ENCODE measurements at regions not wholly inside any gene's neighbourhood (a gene's known extent, or its start where the extent isn't known, plus 50 kb on each side); places are given as distances from the start of the nearest gene placed in this dataset.
A peak's percentile ranks its signal among the peaks of the same experiment; 100 is the strongest.

DNA sequence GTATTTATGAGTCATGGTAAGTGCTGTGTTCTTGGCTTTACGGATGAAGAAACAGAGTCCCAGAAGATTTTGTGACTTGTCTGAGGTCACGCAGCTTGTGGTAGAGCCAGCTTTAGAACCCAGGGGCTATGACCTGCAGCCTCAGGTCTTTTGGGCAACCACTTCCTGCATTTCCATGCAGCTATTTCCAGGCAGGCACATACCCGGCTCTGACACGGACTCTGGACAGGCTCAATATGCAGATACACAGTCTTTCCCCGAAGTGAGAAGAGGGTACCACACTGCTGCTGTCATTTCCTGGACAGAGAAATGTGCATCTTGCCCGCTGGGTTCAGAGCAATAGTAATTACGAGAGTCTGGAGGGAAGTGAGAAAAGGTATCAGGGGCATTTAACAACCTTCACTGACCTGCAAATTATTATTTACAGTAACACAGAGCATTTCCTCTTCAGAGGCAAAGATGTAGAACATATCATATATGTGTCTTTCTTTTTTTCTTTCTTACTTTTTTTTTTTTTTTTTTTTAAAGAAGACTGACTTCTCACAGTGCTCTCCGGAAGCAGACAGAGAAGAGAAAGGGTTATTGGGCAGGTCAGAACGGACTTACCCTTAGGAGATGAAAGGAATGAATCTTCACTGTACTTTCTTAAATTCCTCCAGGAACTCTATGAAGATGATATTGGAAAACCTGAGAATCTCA is 185.1 kb downstream of the CLIC5 start:
- no peak for DNase-seq

DNA sequence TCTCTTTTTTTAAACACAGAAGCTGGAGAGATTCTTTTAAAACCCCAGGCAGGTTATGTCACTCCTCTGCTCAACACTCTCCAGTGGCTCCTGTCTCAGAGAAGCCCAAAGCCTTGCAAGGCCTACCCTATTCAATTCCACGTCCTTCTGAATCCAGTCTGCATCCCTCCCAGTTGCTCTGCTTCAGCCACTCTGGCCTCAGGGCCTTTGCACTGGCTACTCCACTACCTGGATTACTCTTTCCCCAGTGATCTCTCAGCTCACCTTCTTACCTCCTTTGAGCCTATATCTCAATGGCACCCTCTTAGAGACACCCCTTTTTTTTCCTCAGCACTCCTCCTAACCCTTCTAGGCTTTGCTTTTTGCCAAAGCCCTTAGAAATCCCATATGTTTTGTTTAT is 185.8 kb downstream of the CLIC5 start:
- no peak for DNase-seq

DNA sequence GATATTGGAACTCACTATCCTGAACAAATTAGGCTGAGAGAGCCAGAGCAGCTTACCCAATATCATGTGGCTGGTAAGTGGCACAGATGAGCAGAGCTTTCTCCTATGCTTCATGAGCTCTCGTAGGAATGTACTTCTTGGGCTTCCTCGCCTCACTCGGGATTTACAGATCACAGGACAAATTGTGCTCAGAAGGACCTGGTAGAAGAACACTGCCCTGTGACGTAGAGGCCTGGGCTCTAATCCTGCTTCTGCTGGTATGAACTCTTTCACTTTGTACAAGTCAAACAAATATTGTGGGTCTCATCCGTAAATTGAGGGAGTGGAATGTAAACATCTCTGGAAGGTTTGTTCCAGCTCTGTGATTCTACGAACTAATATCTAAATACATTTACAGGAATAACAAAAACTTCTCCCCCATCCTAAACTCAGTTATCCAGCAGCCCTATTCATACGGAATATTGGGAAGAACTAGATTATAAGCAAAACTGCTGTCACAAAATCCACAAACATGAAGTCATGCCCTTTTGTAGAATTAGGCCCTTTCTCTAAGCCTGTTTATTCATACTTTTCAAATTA is 187.6 kb downstream of the CLIC5 start:
- DNase-seq, result no peak

DNA sequence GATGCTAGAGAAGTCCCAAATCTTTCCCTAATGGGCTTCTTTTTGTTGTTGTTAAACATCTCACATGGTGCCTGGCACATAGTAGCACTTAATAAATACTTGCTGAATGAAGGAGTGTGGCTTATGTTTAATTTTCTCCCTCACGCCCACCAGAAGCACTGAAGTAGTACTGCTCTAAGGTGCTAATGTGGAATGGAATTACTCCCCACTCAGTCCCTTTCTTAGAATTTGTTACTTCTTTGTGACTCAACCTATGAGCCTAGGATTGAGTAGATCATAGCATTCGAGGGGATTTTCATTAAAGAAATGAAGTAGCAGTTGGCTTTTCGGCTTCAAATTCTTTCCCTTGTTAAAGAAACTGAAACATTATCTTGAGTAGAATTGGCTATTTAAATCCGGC is 192.8 kb downstream of the CLIC5 start:
- DNase-seq, result no peak

DNA sequence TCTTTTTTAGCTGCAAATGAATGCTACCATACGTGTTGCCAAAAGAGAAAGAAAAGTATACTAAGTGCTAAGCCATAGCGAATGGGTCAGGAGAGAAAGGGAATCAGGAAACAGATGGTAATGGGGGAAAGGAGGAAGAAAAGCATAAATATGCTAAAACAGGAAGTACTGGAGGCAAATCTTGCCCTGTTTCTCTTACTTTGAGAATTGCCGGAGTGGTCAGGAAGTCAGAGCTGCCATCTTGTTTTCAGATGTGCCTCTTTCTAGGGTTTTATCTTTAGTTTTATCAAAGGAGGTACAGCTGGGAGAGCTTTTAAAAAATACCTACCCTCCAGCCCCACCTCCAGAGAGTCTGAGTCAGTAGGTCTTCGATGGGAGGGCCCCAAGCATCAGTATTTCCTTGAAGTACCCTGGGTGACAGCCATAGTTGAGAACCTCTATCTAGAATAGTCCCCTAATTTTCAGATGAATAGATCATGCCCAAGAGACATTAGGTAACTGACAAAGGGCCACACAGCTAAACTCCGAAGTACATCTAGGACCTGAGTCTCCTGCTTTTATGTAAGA is 193.3 kb downstream of the CLIC5 start:
- no peak for DNase-seq

DNA sequence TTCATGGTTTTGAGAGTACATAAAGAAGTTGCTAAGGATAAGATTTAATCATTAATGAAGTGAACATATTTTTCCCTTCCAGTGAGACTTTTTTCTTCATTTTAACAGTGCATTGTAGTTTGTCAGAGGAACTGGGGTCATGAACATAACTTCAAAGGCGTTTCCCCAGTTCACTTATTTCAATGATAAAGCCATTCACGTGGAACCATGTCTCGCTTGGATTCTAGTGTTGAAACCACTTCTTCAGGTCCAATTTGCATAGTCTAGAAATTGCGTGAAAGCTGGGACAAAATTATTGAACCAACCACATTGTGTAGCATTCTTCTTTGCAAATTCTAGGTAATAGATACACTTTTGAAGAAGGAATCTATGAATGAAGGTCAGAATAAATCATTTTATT is 197.0 kb downstream of the CLIC5 start:
- no peak for DNase-seq

DNA sequence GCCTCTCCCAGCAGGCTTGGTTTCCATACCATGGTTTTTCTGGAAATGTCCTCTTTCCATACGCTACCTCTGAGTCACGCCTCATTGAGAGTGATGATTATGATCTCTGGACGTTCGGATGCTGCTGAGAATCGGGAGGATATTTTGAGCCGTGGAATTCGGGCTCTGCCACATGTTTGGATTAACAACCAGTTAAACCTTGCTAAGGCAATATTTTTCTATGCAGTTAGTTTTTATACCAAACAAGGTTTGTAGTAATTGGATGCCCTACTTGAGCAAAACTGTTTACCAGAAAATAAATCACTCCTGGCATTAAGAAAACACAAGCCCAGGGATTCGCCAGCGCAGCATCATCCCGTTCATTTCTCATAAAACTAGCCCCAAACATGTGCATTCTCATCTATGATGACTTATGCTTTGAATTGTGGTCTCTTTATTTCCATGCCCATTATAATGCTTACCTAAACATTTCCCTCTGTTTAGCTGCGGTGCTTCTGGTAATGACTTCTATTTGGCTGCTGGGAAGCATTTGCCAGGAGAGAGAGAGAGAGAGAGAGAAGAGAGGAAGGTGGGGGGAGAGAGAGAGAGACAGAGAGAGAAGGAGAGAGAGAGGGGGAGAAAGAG is 198.9 kb downstream of the CLIC5 start:
- DNase-seq, result peak in 1 of 3 experiments; percentile 62

DNA sequence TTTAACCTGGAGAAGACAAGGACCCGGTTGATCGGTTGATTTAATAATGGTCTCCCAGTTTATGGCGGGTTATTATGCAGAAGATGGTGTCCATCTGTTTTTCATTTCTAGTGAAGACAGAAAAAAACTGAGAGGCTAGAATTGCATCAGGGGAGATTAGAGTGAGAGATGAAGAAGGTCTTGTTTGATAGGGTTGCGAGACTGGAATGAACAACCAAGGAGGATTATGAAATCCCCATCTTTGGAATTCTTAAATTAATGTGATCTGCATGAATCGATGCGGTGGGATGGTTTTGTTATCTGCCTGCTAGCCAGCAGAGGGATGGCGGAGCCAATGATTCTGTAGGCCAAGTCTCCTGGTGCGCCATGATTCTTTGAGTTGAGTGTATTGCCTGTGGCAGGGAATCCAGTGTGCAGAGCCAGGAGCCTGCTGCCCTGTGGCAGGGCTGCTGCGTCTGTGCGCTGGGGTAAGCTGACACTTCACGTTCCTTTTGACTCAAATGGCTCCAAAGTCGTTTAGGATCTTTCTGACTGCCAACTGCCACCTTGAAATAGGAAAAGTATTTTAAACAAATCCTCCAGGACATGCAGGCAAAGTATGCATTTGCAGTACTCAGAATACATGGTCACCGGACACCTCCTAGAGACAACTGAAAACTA is 200.1 kb downstream of the CLIC5 start:
- DNase-seq, result no peak

DNA sequence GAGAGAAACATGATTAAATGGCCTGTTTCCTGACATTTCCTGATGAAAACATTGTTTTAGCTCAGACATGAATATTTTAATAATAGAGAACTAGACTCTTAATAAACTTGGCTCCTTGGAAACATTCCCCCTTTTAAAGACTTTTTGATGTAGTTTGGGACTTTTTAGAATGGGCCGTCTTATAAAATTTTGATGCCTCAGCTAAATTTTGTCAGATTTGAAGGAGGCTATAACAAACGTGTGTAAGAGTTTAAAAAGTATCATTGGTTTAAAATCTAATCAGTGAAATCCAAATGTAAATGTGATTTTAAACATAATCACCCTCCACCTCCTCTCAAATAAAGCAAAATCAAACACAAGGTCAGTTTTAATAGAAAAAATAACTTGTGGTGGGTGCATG is 200.9 kb downstream of the CLIC5 start:
- DNase-seq, result no peak

DNA sequence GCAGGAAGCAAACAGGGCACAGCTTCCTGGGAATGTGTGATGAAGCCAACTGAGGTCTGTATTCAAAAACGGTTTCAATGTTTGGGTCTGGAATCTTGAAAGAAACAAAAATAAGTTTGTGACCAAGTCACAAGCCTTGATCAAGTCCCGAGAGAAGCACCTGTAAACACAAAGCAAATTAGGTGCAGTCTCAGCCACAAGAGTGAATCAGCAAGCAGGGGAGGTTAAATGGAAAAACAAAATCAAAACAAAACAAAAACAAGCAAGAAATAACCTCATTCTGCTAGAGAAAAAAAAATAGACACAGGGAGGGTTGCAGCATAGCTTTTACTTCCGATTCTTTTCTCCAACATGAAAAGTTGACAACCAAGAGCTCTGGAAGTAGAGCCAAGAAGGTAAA is 201.7 kb downstream of the CLIC5 start:
- no peak for DNase-seq

DNA sequence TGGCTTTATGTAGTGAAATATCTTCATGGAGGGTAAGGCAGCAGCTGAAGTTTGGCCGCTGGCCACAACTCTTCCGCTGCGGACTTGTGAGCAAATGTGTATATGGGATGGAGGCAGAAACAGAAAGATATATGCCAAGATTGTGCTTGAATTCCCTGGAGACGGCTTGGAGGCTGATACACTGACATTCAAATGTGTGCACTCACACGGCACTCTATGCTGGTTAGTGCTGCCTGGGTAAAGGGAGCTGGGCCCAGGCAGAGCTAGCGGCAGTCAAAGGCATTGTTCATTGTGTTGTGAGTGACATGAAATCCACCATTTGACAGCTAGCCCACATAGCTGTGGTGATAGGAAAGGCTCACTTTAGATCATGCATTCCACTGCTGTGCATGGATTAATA is 202.7 kb downstream of the CLIC5 start:
- DNase-seq, result no peak

DNA sequence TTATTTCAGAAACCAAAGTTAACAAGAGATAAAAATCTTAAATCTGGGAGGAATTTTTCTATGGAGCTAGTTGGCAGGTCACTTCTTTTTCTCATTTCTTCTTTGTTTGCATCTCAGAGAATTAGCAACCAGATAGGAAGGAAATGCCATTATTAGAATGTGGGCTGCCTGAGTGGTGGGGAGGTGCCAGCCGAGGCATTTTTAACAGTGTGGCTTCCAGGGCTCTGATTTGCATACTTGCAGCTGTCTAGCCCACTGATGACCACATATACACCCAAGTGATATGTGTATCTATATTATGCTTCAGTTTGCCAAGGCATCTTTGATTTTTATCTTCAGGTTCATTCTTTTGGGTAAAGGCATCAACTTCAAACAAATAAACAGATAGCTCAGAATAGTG is 206.7 kb downstream of the CLIC5 start:
- no peak for DNase-seq

DNA sequence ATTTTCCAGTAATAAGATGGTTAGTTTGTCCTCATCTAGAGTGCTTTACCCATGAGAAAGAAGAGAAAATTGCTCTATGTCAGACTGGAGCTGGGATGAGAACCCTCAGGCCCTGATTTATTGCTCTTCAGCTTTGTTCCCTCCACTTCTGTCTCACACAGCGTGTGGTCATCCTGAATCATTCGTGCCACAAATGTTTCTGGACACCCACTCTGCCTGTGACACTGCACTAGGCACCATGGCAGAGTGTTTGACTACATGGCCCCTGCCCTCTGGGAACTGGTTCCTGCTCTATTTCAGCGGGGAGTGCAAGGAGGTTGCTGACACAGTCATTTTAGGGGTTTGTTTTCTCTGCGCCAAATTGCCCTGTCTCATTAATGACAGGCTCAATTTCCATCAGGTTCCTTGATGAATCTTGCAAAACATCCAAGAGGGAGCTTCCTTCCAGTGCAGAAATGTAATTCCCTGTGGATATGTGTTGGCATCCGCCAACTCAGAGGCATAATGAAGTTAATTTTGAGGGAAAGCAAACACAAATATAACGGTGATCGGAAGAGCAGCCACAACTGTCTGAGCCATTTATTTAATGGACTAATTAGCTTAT is 207.5 kb downstream of the CLIC5 start:
- peak in 2 of 3 experiments; percentile 43 to 67 for DNase-seq

DNA sequence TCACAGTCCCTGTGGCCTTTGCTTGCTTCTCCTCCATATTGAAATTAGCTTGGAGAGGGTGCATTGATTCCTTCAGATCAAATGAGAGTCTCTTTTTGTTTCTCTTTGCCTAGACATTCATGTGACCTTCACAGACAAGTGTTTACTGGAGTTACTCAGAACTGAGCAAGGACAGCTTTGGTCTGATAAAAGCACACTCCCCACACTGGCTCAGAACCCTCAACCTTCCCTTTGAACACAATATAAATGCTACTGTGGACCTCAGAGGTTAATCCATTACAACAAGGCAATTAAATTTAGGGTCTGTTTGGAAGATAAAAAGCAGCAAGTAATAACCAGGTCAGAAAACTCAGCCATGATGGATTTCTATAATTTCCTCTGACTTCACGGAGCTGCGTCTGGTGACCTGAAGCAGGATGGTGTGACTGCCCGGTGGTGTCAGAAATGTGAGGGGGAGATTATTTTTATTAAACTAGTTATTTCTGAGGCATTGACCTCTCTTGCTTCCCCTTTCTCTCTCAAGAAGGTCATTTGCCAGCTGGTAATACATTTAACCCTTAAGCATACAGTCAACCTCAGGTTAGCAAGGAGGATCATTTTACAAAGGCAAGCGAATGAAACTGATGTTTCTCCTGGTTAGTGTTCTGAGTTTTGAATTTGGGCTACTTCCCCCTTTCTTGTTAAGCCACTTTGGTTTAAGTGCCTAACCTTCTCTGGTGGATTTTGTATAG is 208.2 kb downstream of the CLIC5 start:
- no peak for DNase-seq

DNA sequence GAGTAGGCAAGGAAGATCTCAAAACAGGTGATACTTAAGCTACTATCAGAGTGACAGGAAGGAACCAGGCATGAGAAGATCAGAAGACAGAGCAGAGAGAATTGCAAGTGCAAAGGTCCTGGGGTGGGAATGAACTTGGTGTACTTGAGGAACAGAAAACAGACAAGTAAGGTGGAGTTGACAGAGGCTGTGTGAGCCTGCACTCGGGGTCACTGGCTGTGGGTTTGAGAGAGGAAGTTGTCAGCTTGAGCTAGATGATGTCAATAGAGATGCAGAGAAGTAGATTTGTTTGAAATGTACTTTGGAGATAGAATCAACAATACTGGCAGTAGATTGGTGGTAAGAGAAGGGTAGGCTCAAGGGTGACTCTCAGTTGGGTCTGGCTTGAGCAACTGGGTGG is 209.5 kb downstream of the CLIC5 start:
- DNase-seq, result no peak

DNA sequence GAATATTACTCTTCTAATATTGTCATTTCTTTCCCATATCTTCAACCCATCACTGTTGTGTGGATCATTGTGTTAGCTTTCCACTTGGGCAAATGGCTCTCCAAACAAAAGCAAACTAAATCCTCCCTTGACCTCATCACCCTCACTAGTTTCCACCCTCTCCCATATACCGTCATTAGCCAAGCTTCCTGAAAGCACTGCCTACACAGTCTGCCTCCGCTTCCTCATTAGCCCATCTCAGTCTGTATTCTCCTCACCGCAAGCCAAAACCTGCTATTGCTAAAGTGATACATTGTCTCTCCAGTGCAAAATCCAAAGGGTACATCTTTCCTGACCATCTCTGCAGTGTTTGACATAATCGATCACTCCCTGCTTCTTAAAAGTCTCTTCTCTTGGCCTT is 212.6 kb downstream of the CLIC5 start:
- no peak for DNase-seq

DNA sequence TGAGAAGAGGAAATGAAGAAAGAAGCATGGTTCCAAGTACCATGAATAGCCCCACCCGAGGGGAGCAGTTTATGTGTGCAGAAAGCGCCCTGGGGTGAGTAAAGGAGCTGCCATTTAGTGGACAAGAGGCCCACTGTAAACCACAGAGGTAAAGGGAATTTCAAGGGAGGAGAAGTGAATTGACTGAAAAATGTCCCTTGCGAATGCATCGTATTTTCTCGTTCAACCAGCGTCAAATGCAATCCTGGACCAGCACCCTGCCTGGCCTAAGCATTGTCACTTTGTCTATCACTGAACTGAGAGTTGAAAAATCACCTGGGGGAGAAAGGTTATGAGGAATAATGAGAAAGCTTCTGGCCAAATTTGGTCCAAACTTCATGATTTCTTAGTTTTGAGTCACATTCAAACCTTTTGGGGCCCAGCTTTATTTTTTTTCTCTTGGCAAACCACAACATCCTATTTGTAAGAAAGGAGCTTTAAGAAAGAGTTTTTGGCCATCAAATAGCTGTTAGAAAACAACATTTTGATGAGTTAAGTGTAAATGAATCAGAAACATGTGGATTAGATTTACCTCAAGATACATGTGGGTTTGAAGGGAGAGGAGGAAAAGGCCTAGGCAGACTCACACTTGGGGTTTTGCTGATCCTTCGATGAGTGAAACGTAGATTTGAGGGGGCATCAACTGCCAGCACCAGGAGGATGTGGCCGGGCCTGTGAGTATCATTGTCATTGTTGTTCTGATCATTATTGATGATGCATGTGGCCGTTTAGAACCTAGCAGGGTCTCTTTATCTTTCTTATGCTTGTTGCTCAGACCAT is 214.0 kb downstream of the CLIC5 start:
- DNase-seq, result no peak

DNA sequence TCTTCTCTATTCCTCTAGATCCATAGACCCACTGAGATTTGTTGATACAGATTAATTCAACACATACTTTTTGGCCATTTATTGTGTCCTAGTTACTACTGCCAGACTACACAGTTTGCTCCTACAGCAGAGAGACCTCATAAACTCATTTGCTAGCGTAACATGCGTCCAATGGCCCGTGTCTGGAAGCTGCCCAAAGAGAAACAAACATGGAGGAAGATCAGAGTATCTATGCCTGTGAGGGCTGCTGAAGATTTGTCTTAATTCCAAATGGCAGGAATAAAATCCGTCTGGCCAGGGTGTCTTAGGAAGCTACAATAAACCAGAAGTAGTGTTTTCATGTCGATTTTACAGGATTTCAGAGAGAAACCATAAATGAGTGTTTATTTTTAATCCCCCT is 214.7 kb downstream of the CLIC5 start:
- no peak for DNase-seq

DNA sequence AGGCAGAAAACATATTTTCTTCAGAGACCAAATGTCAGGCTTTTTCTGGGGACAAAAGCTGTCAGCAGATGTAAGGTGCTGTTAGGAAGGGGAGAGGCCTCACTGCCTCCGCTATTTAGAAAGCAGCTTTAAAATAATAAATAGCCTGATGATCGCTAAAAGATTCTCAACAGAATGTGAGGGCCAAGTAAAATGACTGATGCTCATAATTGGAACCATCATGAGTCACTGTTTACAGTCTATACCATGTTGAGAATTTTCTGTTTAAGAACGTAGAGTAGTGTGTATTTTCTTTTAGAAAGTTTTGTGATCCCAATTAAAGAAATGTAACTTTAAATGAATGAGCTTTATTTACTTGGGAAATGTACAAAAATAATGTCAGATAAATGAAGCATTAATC is 220.0 kb downstream of the CLIC5 start:
- DNase-seq, result no peak

DNA sequence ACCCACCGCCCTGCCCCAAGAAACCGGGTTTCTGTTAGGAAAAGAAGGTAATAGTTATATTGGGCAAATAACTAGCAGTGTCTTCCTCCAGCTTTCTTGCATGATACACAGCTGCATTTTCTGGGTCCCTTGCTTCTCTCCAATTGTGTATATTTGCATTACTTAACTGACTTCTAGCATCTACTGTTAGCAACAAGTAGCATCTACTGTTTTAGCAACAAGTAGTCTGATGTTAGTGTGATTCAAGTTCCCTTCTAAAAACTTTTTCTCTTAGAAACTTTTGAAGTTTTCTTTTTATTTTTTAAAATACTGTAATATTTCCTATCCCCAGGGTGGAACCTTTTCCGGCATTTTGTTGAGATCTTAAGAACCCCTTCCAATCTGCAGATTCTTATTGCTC is 221.2 kb downstream of the CLIC5 start:
- no peak for DNase-seq

Measured in NCI-H1417 (cell line).